NT2/D1 (cell line): ENCODE measurements at regions not wholly inside any gene's neighbourhood (a gene's known extent, or its start where the extent isn't known, plus 50 kb on each side); places are given as distances from the start of the nearest gene placed in this dataset.

Source experiments
- DNase-seq: peaks from one replicate; pipeline ENCODE4 v3.0.0-alpha.2; 2011; ENCODE audit warnings: low read depth, low spot score
- H3K27me3 ChIP-seq: 2 replicates; pipeline ENCODE4 v1.6.0; 2011; ENCODE audit warnings: mild to moderate bottlenecking; ENCODE audit not compliant: insufficient read length, insufficient read depth
- H3K36me3 ChIP-seq: 2 replicates; pipeline ENCODE4 v1.6.1; 2011; ENCODE audit warnings: mild to moderate bottlenecking, low read length, mixed read lengths; ENCODE audit not compliant: insufficient read depth, insufficient read length
- H3K4me1 ChIP-seq: 2 replicates; pipeline ENCODE4 v1.5.1; 2011; ENCODE audit not compliant: insufficient read depth, insufficient read length
- H3K4me3 ChIP-seq: 2 replicates; pipeline ENCODE4 v1.5.1; 2011; ENCODE audit warnings: low read depth; ENCODE audit not compliant: insufficient read length
- H3K9ac ChIP-seq: 2 replicates; pipeline ENCODE4 v1.6.0; 2011; ENCODE audit warnings: low read depth; ENCODE audit not compliant: insufficient read length
- H3K9me3 ChIP-seq: 2 replicates; pipeline ENCODE4 v1.5.1; 2011; ENCODE audit warnings: mild to moderate bottlenecking, low read length; ENCODE audit not compliant: insufficient read depth
- SUZ12 ChIP-seq: IDR thresholded peaks from 2 replicates; pipeline ENCODE4 v1.6.1; 2011; ENCODE audit not compliant: insufficient read length, insufficient read depth; ENCODE audit errors: extremely low read depth
- YY1 ChIP-seq: IDR thresholded peaks from 2 replicates; pipeline ENCODE4 v1.6.1; 2011; ENCODE audit not compliant: insufficient read length, insufficient read depth
- ZNF274 ChIP-seq: IDR thresholded peaks from 2 replicates; pipeline ENCODE4 v1.6.1; 2011; ENCODE audit warnings: mild to moderate bottlenecking, low read depth, low read length

- H3K9ac ChIP-seq = no peak overlapping the region
- TF ChIP-seq SUZ12 (no peak), ZNF274 (no peak), YY1 (no peak)
- no peak overlapping the region for H3K4me3 ChIP-seq
- no peaks in the 10 kb centered on the region for H3K36me3 ChIP-seq
- no peaks in the 10 kb centered on the region for H3K4me1 ChIP-seq
- H3K27me3 ChIP-seq = no peaks in the 10 kb centered on the region
- no peak for DNase-seq
- H3K9me3 ChIP-seq = no peaks in the 10 kb centered on the region
These were observed 63.6 kb upstream of the PTCHD1 start for GRCh38 chrX:23271026-23271425.

- H3K9me3 ChIP-seq = no peaks in the 10 kb centered on the region
- TF ChIP-seq SUZ12 (no peak), YY1 (no peak), ZNF274 (no peak)
- H3K27me3 ChIP-seq = no peaks in the 10 kb centered on the region
- H3K36me3 ChIP-seq = no peaks in the 10 kb centered on the region
- no peak overlapping the region for H3K4me3 ChIP-seq
- DNase-seq = no peak
- no peaks in the 10 kb centered on the region for H3K4me1 ChIP-seq
- H3K9ac ChIP-seq = no peak overlapping the region
These were observed 58.2 kb upstream of the PTCHD1 start for GRCh38 chrX:23276475-23276874.
